ENCODE measurements at regions not wholly inside any gene's neighbourhood (a gene's known extent, or its start where the extent isn't known, plus 50 kb on each side); places are given as distances from the start of the nearest gene placed in this dataset.
"Not testable (repeated sequence)": the region's sequence is repeated elsewhere in the genome, so short reads cannot be mapped to it uniquely, and the experiment has no call there.

GRCh38 chr14:66295386-66295785, 190.8 kb upstream of the CCDC196 start:
- no peak for DNase-seq

GRCh38 chr14:66300886-66301285, 185.3 kb upstream of the CCDC196 start:
- no peak for DNase-seq

- no peak for DNase-seq
These were observed 180.1 kb upstream of the CCDC196 start for GRCh38 chr14:66306101-66306500.

- no peak for DNase-seq
These were observed 175.1 kb upstream of the CCDC196 start for GRCh38 chr14:66311058-66311457.

GRCh38 chr14:66311990-66312389, 174.2 kb upstream of the CCDC196 start:
- DNase-seq: no peak

GRCh38 chr14:66312451-66312850, 173.7 kb upstream of the CCDC196 start:
- no peak for DNase-seq

- no peak for DNase-seq
These were observed 171.1 kb upstream of the CCDC196 start for GRCh38 chr14:66315098-66315497.

GRCh38 chr14:66315548-66315947, 170.6 kb upstream of the CCDC196 start:
- DNase-seq: no peak

GRCh38 chr14:66322564-66322963, 163.6 kb upstream of the CCDC196 start:
- no peak for DNase-seq

- DNase-seq: no peak
These were observed 155.9 kb upstream of the CCDC196 start for GRCh38 chr14:66330228-66330627.

- no peak for DNase-seq
These were observed 155.3 kb upstream of the CCDC196 start for GRCh38 chr14:66330916-66331315.

- not testable (repeated sequence) for DNase-seq
These were observed 152.9 kb upstream of the CCDC196 start for GRCh38 chr14:66333293-66333692.

- no peak for DNase-seq
These were observed 144.9 kb upstream of the CCDC196 start for GRCh38 chr14:66341239-66341638.

- no peak for DNase-seq
These were observed 140.2 kb upstream of the CCDC196 start for GRCh38 chr14:66345986-66346385.

GRCh38 chr14:66351310-66351709, 134.9 kb upstream of the CCDC196 start:
- DNase-seq: no peak

- peak; percentile 5 for DNase-seq
These were observed 126.7 kb upstream of the CCDC196 start for GRCh38 chr14:66359500-66359899.

- no peak for DNase-seq
These were observed 125.7 kb upstream of the CCDC196 start for GRCh38 chr14:66360366-66360926.

GRCh38 chr14:66361013-66361412, 125.2 kb upstream of the CCDC196 start:
- no peak for DNase-seq

GRCh38 chr14:66365388-66365787, 120.8 kb upstream of the CCDC196 start:
- no peak for DNase-seq

- DNase-seq: no peak
These were observed 116.9 kb upstream of the CCDC196 start for GRCh38 chr14:66369157-66369697.

GRCh38 chr14:66371776-66372175, 114.4 kb upstream of the CCDC196 start:
- DNase-seq: no peak

- DNase-seq: no peak
These were observed 110.9 kb upstream of the CCDC196 start for GRCh38 chr14:66375046-66375964.

- DNase-seq: no peak
These were observed 108.6 kb upstream of the CCDC196 start for GRCh38 chr14:66377574-66377973.

Data from T-helper 9 cell (primary cell).